GM12878 (cell line): ENCODE measurements at regions not wholly inside any gene's neighbourhood (a gene's known extent, or its start where the extent isn't known, plus 50 kb on each side); places are given as distances from the start of the nearest gene placed in this dataset. TPM values are rescaled to one million over a fixed set of nuclear protein-coding genes. Genes with fewer than 3 reads are reported as not detected.

Experiments
- small RNA-seq: library from RNA; depleted of rRNA; stranded (forward); fragments of <200 nt; gene quantifications from one replicate; pipeline ENCODE3, GENCODE V24; 2014

Small RNA genes lying in the stretch of these regions (small RNA-seq; reads per million reads assigned to genes)
- gene RNU6-325P, result not detected
